ENCODE measurements at regions not wholly inside any gene's neighbourhood (a gene's known extent, or its start where the extent isn't known, plus 50 kb on each side); places are given as distances from the start of the nearest gene placed in this dataset.

DNA sequence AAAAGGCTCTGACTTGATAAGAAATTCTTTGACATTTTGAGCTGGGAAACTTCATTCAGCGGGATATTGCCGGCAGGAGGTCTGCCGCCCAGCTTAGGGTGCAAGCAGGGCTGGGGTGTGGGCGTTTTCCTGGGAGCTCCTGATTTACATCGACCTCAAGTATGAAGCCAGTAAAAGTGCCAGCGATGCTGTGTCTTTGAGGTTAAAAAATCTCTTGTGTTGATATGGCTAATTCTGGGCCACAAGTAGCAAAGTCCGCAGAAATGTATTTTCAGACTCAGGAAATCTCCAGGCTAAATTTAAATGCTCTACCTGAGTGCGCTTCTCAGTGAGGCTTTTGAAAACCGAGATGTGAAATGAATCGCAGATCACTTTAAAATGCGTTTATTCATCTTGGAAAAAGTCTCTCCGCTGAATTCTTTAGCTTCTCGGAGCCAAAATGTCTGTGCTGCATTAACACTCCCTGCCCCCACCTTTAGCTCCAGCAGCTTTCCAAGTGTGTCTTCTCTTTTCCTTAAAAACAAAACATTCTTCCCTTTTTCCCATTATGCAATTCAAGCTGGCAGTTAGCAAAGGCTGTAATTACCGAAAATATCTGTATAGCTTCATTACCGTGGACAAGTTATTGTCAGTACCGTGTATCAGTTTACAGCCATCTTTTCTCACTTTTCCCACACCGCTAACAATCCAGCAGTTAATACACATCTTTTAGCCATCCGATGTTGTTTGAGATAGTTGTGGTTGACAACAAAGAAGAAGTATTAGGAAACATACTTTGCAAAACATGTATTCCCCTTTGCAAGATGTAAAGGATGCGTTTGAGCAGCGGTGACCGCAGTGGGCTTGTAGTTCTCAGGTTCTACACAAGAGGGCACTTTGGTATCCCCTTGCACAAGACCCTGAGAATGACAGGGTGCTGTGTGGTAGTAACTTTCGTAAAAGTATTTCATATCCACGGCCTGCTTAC, 136.0 kb upstream of the STX18 start:
- H3K4me3 Mint-ChIP-seq (ENCODE audit: low read depth), result no peak overlapping the region
- no peaks in the 10 kb centered on the region for H3K27me3 Mint-ChIP-seq (ENCODE audit: low read depth)
- intact Hi-C loops (cut with micrococcal nuclease), result no loop called here
- H3K9me3 Mint-ChIP-seq, result no peaks in the 10 kb centered on the region
- no peaks in the 10 kb centered on the region for H3K36me3 Mint-ChIP-seq (ENCODE audit: low read depth)
- no peak overlapping the region for H3K27ac Mint-ChIP-seq
- no peaks in the 10 kb centered on the region for H3K4me1 Mint-ChIP-seq (ENCODE audit: low read depth)
- DNase-seq (ENCODE audit: low spot score), result no peak

- Mint-ChIP-seq H3K27ac (no peak overlapping the region), H3K4me3 (ENCODE audit: low read depth) (no peak overlapping the region), H3K4me1 (ENCODE audit: low read depth) (no peaks in the 10 kb centered on the region), H3K9me3 (no peaks in the 10 kb centered on the region), H3K27me3 (ENCODE audit: low read depth) (no peaks in the 10 kb centered on the region), H3K36me3 (ENCODE audit: low read depth) (no peaks in the 10 kb centered on the region)
- intact Hi-C loops (cut with micrococcal nuclease), result no loop called here
- no peak for DNase-seq (ENCODE audit: low spot score)
These were observed 133.8 kb upstream of the STX18 start for GRCh38 chr4:4675641-4676040.

- H3K27me3 Mint-ChIP-seq (ENCODE audit: low read depth), result no peaks in the 10 kb centered on the region
- H3K27ac Mint-ChIP-seq, result no peak overlapping the region
- no peak for DNase-seq (ENCODE audit: low spot score)
- H3K36me3 Mint-ChIP-seq (ENCODE audit: low read depth), result no peaks in the 10 kb centered on the region
- no peaks in the 10 kb centered on the region for H3K9me3 Mint-ChIP-seq
- no peak overlapping the region for H3K4me3 Mint-ChIP-seq (ENCODE audit: low read depth)
- intact Hi-C loops (cut with micrococcal nuclease), result no loop called here
- H3K4me1 Mint-ChIP-seq (ENCODE audit: low read depth), result no peaks in the 10 kb centered on the region
These were observed 133.3 kb upstream of the STX18 start for GRCh38 chr4:4675051-4675581.

DNA sequence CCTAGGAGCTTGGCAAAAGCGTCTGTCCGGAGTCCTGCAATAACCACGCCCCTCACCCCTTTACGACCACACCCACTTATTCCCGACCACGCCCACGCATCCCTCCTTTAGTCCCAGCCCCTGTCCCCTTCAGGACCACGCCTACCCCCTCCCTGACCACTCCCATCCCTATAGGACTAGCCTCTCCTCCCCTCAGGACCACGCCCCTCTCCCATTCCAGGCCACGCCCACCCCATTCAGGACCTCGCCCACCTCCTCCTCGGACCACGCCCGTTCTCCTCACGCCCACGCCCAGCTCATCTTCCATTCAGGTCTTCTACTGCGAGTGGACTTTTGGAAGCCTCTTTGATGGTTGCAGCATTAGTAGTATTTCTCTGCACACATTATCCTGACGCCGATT, 131.2 kb upstream of the STX18 start:
- DNase-seq (ENCODE audit: low spot score), result no peak
- Mint-ChIP-seq H3K27ac (no peak overlapping the region), H3K4me1 (ENCODE audit: low read depth) (peaks cover 2% of the 10 kb centered on the region), H3K4me3 (ENCODE audit: low read depth) (no peak overlapping the region), H3K27me3 (ENCODE audit: low read depth) (no peaks in the 10 kb centered on the region), H3K36me3 (ENCODE audit: low read depth) (no peaks in the 10 kb centered on the region), H3K9me3 (no peaks in the 10 kb centered on the region)
- intact Hi-C loops (cut with micrococcal nuclease), result no loop called here

DNA sequence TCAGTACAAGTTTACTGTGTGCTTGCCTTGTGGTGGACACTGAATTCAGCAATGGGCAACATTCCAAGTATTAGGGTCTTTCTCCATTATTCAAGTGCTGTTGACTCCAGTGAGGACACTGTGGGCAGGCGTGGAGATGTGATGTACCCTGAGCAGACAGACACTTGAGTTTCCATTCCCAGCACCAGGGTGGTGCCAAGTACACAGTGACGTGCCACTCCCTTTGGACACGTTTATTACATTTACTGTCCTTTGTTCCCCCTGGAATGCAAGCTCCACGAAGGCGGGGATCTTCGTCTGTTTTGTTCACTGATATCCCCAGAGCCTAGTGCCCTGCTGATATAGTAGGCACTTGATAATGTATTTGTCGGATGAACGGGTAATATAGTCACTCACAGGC, 130.6 kb upstream of the STX18 start:
- no peaks in the 10 kb centered on the region for H3K27me3 Mint-ChIP-seq (ENCODE audit: low read depth)
- no peak for DNase-seq (ENCODE audit: low spot score)
- H3K4me1 Mint-ChIP-seq (ENCODE audit: low read depth), result peaks cover 2% of the 10 kb centered on the region
- intact Hi-C loops (cut with micrococcal nuclease), result no loop called here
- H3K36me3 Mint-ChIP-seq (ENCODE audit: low read depth), result no peaks in the 10 kb centered on the region
- no peak overlapping the region for H3K4me3 Mint-ChIP-seq (ENCODE audit: low read depth)
- no peak overlapping the region for H3K27ac Mint-ChIP-seq
- H3K9me3 Mint-ChIP-seq, result no peaks in the 10 kb centered on the region

DNA sequence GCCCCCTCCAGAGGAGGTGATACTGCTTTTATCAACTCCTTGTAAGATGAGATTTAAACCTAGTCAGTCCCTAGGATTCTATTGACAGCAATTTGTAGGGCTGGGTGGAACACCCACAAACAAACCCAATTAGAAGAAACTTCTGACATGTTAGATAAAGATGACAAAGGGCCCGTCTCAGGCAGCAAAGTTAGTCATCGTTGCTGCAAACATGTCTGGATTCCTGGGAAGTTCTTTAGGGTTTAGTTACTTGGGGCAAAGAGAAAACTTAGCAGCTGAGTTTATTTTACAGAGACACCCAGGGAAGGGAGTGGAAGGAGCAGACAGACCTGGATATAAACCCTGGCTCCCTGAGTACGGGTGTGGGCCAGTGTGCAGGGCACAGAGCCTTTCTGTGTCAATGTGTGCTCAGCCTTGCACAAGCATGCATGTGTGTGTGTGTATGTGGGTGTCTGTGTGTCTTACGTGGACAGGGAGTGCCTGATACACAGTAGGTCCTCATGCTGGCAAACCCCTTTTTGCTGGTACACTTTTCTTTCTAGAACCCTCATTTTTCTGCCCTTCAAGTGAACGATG, 130.0 kb upstream of the STX18 start:
- Mint-ChIP-seq H3K27ac (no peak overlapping the region), H3K27me3 (ENCODE audit: low read depth) (no peaks in the 10 kb centered on the region), H3K9me3 (no peaks in the 10 kb centered on the region), H3K36me3 (ENCODE audit: low read depth) (no peaks in the 10 kb centered on the region), H3K4me1 (ENCODE audit: low read depth) (peaks cover 2% of the 10 kb centered on the region), H3K4me3 (ENCODE audit: low read depth) (no peak overlapping the region)
- intact Hi-C loops (cut with micrococcal nuclease), result no loop called here
- no peak for DNase-seq (ENCODE audit: low spot score)

DNA sequence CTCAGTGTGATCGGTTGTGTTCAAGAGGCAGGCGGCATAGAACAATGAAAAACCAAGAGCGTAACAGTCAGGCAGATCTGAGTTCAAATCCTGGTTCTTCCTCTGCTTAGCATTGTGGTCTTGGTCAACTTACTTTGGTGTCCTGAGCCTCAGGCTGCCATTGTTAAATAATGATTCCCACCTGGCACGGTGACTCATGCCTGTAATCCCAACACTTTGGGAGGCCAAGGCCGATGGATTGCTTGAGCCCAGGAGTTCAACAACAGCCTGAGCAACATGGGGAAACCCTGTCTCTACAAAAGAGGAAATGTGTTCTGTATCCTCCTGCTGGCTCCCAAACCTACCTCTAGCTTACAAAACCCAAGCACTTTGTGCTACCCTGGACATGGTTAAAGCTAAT, 129.0 kb upstream of the STX18 start:
- H3K27me3 Mint-ChIP-seq (ENCODE audit: low read depth), result no peaks in the 10 kb centered on the region
- no peak for DNase-seq (ENCODE audit: low spot score)
- no peaks in the 10 kb centered on the region for H3K36me3 Mint-ChIP-seq (ENCODE audit: low read depth)
- intact Hi-C loops (cut with micrococcal nuclease), result no loop called here
- peaks cover 2% of the 10 kb centered on the region for H3K4me1 Mint-ChIP-seq (ENCODE audit: low read depth)
- no peak overlapping the region for H3K27ac Mint-ChIP-seq
- H3K9me3 Mint-ChIP-seq, result no peaks in the 10 kb centered on the region
- H3K4me3 Mint-ChIP-seq (ENCODE audit: low read depth), result no peak overlapping the region

GRCh38 chr4:4668355-4669210, 126.7 kb upstream of the STX18 start:
- Mint-ChIP-seq H3K27ac (no peak overlapping the region), H3K4me1 (ENCODE audit: low read depth) (peaks cover 2% of the 10 kb centered on the region), H3K36me3 (ENCODE audit: low read depth) (no peaks in the 10 kb centered on the region), H3K27me3 (ENCODE audit: low read depth) (no peaks in the 10 kb centered on the region), H3K9me3 (no peaks in the 10 kb centered on the region), H3K4me3 (ENCODE audit: low read depth) (no peak overlapping the region)
- DNase-seq (ENCODE audit: low spot score), result no peak
- intact Hi-C loops (cut with micrococcal nuclease), result no loop called here

DNA sequence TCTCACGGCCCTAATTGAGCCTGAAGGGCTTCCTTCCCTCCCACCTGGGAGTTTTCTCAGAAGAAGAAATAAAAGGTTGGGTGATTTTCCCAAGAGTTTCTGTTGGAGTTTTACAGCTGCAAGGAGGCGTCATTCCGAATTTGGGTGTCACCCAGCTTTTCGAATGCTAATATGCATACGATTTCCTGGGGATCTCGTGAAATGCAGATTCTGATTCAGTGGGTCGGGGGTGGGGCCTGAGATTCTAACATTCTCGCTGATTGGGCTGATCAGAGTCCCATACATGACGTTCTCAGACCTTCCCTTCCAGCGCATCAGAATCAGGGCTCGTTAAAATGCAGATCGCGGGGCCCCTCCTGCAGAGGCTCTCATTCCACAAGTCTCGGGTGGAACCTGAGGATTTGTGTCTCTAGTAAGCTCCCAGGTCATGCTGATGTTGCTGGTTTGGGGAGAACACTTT, 125.8 kb upstream of the STX18 start:
- Mint-ChIP-seq H3K9me3 (no peaks in the 10 kb centered on the region), H3K27me3 (ENCODE audit: low read depth) (no peaks in the 10 kb centered on the region), H3K4me1 (ENCODE audit: low read depth) (peaks cover 2% of the 10 kb centered on the region), H3K36me3 (ENCODE audit: low read depth) (no peaks in the 10 kb centered on the region), H3K4me3 (ENCODE audit: low read depth) (no peak overlapping the region), H3K27ac (no peak overlapping the region)
- intact Hi-C loops (cut with micrococcal nuclease), result no loop called here
- DNase-seq (ENCODE audit: low spot score), result no peak

DNA sequence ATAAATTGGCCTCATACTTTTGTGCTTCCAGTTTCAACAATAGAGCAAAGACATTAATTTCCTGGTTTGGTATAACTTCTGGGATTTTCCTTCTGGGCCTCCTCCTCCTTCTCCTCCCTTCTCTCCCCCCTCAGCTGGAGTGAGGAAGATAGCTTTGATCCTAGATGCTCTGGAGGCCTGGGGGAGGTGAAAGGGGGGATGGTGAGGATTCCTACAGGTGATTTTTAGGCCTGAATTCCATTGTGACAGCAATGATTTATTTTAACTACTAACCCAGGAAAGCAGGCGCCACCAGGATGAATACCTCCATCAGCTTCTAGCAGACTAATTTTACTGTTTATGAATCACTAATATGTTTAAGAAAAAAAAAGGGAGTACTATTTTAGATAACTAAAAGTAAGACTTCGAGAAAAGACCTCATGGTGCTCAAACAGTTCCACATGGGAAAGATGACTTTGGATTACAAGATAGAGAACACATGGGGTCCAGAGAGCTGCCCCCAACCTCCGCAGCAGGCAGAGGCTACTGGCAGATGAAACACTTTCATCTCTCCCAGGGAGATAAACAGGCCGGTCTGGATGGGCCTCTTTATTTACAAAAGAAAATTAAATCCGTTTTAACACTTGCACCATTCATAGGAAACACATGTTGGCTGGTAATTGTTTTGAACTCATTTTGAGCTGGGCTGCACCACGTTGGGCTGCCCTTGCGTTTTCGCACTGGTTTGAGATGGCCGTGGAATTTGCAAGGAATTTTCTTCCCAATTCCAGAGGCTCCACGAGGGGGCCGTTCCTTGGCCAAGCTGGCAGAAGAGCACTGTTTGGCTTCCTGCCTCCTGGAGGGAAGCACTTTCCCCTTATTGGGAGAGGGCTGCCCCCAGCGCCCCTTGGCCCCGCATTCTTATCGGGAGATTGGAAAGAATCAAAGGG, 125.1 kb upstream of the STX18 start:
- intact Hi-C loops (cut with micrococcal nuclease), result no loop called here

DNA sequence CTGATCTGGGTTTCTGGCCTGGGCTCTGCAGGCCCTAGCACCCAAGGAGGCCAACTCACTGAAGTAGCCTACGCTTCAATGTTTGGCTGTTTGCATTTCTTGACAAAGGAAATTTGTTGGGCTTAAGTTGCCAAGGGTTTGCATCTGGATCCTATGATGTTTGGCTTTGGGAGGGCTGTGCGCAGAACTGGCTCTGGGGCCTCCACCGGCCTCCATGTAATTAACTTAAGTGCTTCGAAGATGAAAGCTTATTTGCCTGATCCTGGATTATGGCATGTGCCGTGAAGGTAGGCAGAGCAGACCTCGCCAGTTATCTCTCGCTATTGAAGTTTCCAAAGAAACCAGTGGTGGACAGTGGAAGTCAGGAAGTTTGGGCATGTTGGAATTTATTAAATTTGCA, 124.3 kb upstream of the STX18 start:
- H3K27me3 Mint-ChIP-seq (ENCODE audit: low read depth), result no peaks in the 10 kb centered on the region
- H3K27ac Mint-ChIP-seq, result no peak overlapping the region
- intact Hi-C loops (cut with micrococcal nuclease), result no loop called here
- no peak overlapping the region for H3K4me3 Mint-ChIP-seq (ENCODE audit: low read depth)
- no peaks in the 10 kb centered on the region for H3K9me3 Mint-ChIP-seq
- no peaks in the 10 kb centered on the region for H3K36me3 Mint-ChIP-seq (ENCODE audit: low read depth)
- H3K4me1 Mint-ChIP-seq (ENCODE audit: low read depth), result peaks cover 2% of the 10 kb centered on the region
- DNase-seq (ENCODE audit: low spot score), result no peak

More for the DNA sequence above, 125.1 kb upstream of the STX18 start:
- no peaks in the 10 kb centered on the region for H3K9me3 Mint-ChIP-seq
- H3K27me3 Mint-ChIP-seq (ENCODE audit: low read depth), result no peaks in the 10 kb centered on the region
- no peak overlapping the region for H3K4me3 Mint-ChIP-seq (ENCODE audit: low read depth)
- H3K27ac Mint-ChIP-seq, result no peak overlapping the region
- no peaks in the 10 kb centered on the region for H3K36me3 Mint-ChIP-seq (ENCODE audit: low read depth)
- H3K4me1 Mint-ChIP-seq (ENCODE audit: low read depth), result peaks cover 2% of the 10 kb centered on the region
- no peak for DNase-seq (ENCODE audit: low spot score)

DNA sequence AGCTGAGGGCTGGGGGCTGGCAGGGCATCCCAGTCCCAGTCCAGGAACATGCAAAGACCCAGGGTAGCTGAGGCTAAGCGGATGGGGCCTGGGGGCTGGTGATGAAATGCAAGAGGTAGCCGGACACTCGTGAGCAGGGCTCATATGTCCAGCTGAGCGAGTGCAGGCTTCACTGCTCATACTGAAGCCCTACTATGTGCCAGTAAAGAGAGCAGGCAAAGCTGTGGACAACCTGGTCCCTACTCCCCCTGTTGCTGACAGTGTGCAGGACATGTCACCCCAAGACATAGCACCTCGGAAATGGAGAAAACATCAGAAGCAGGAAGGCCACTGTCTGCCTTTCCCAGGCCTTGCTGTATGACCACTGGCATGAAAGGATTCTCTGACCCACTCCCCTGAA, 122.4 kb upstream of the STX18 start:
- Mint-ChIP-seq H3K27ac (no peak overlapping the region), H3K4me1 (ENCODE audit: low read depth) (no peaks in the 10 kb centered on the region), H3K27me3 (ENCODE audit: low read depth) (no peaks in the 10 kb centered on the region), H3K36me3 (ENCODE audit: low read depth) (no peaks in the 10 kb centered on the region), H3K4me3 (ENCODE audit: low read depth) (no peak overlapping the region), H3K9me3 (no peaks in the 10 kb centered on the region)
- intact Hi-C loops (cut with micrococcal nuclease), result no loop called here
- DNase-seq (ENCODE audit: low spot score), result no peak
